Psoas muscle (tissue), 7 donors: ENCODE measurements at regions not wholly inside any gene's neighbourhood (a gene's known extent, or its start where the extent isn't known, plus 50 kb on each side); places are given as distances from the start of the nearest gene placed in this dataset.
"Not testable (repeated sequence)": the region's sequence is repeated elsewhere in the genome, so short reads cannot be mapped to it uniquely, and the experiment has no call there.

ENCODE experiments used
- ATAC-seq, 4 donors: fragments of 200-7000 bp; cut with Tn5 transposase; one replicate each; pipeline ENCODE4 v1.9.1; 2020; ENCODE audit warnings: moderate library complexity in 3 of 4, mild to moderate bottlenecking in 2 of 4
- DNase-seq, 2 donors: peaks; one replicate each; pipeline ENCODE4 v3.0.0-alpha.2; 2020
- H3K27ac ChIP-seq: fragments of 200-600 bp; one replicate; pipeline ENCODE4 v1.8.0; 2022
- H3K27me3 ChIP-seq, 3 donors: fragments of 200-600 bp in 1 of 3; one replicate each; pipeline versions ENCODE4 v1.6.1 to v1.8.0; 2013 to 2022; ENCODE audit warnings: low read length in 2 of 3, mild to moderate bottlenecking in 2 of 3, moderate library complexity in 1 of 3; ENCODE audit not compliant: insufficient read depth in 3 of 3
- H3K36me3 ChIP-seq, 2 donors: fragments of 200-600 bp in 1 of 2; one replicate each; pipeline versions ENCODE4 v1.6.1 to v1.8.0; 2013 to 2022; ENCODE audit warnings: low read depth in 1 of 2, mild to moderate bottlenecking in 1 of 2, moderate library complexity in 1 of 2; ENCODE audit not compliant: insufficient read depth in 1 of 2
- H3K4me1 ChIP-seq: fragments of 200-600 bp; one replicate; pipeline ENCODE4 v1.8.0; 2022
- H3K4me3 ChIP-seq: fragments of 200-600 bp; one replicate; pipeline ENCODE4 v1.8.0; 2022; ENCODE audit warnings: mild to moderate bottlenecking
- H3K9me3 ChIP-seq: fragments of 200-600 bp; one replicate; pipeline ENCODE4 v1.8.0; 2022
- WGBS, 3 donors: extraction: QIAGEN DNeasy Blood & Tissue Kit; methylation state at CpG; one replicate each; pipeline versions ENCODE4 v1.1.6 to v1.1.7; 2013; 5-methylcytosine and 5-hydroxymethylcytosine counted together
- intact Hi-C, 2 donors: fragments of 100-400 bp; cut with DNase I; formaldehyde crosslinking; loops; one replicate each; pipeline versions ENCODE4 v1.11.0 to v1.14.2; 2022
- TF ChIP-seq, protein P1 (sequence below): fragments of 200-600 bp; IDR thresholded peaks from one replicate; pipeline ENCODE4 v1.8.0; 2022; ENCODE audit warnings: antibody characterized with exemption
- donor health status: healthy with polysubstance abuse.
- donor health status: DM: no; HTN: no; CAD: no; lungs with moderate emphysema.
- donor health status: Bipolar disorder and iron deficiency.
- donor health status: healthy.
- donor health status: DM: yes; HTN: yes; CAD: no.
- donor health status: DM: no; HTN: no; CAD: no.
- donor health status: DM: yes; HTN: yes; CAD: no.

DNA sequence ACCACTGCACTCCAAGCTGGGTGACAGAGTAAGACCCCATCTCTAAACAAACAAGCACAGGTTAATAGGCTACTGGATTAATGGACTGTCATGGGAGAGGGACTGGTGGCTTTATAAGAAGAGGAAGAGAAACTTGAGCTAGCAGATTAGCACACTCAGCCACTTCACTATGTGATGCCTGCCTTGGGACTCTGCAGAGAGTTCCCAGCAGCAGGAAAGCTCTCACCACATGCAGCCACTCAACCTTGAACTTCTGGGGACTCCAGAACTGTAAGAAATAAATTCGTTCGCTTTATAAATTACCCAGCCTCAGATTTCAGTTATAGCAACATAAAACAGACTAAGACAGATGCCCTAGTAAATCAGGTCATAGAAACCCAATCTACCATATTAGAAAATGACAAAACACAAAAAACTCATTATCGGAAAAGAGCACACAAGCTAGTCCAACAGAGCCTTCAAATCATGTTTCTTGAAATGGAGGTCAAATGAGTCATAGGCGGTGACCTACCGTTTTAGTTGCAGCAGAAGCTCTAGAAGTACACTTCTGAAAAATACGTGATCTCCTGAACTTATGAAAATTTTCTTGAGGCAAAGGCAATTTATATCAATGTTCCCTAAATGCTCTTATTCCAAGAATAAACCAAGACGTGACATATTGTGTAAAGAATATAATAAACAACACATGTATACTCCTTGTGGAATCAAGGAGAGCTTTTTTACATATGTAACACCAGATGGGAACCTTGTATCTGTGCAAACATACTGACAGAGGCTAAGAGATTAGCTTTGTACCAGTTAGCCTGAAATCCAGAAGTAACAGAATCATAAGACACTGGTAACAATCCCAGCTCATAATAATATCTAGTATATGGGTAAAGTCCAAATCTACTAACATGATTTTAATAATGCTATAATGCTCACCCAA, 340.9 kb upstream of the SGCG start:
- no peaks in the 10 kb centered on the region for H3K4me1 ChIP-seq
- ATAC-seq (no peak), DNase-seq (no peak)
- H3K27me3 ChIP-seq: peaks cover 0 to 3% (median 0%) of the 10 kb centered on the region in 3 donors
- H3K36me3 ChIP-seq: no peaks in the 10 kb centered on the region
- WGBS, 3 donors: 80 to 82% (median 81%) methylated on average over 7 of the region's 7 CpGs
- no peak overlapping the region for H3K4me3 ChIP-seq
- no peaks in the 10 kb centered on the region for H3K9me3 ChIP-seq
- TF ChIP-seq, protein P1, sequence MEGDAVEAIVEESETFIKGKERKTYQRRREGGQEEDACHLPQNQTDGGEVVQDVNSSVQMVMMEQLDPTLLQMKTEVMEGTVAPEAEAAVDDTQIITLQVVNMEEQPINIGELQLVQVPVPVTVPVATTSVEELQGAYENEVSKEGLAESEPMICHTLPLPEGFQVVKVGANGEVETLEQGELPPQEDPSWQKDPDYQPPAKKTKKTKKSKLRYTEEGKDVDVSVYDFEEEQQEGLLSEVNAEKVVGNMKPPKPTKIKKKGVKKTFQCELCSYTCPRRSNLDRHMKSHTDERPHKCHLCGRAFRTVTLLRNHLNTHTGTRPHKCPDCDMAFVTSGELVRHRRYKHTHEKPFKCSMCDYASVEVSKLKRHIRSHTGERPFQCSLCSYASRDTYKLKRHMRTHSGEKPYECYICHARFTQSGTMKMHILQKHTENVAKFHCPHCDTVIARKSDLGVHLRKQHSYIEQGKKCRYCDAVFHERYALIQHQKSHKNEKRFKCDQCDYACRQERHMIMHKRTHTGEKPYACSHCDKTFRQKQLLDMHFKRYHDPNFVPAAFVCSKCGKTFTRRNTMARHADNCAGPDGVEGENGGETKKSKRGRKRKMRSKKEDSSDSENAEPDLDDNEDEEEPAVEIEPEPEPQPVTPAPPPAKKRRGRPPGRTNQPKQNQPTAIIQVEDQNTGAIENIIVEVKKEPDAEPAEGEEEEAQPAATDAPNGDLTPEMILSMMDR: no peak
- intact Hi-C loops: no loop called here
- H3K27ac ChIP-seq: no peak overlapping the region

DNA sequence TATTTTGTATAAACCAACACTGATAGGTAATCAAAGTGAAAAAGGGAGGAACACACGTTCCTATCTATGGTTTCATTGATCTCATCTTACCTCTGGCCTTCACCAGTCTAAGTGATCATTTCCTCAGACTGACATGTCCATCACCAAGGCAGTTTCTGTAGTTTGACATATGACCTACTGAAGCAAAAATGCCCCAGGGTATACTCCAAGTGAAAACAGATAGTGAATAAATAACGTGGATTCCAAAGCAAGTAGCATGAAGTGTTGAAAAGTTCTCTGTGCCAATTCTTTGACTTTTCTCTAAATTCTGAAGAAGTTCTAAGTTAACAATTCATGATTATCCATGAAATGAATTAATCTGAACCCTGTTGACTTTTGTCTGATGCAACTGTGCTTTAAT, 334.2 kb upstream of the SGCG start:
- Histone ChIP-seq H3K27me3 (no peaks in the 10 kb centered on the region), H3K9me3 (no peaks in the 10 kb centered on the region), H3K36me3 (no peaks in the 10 kb centered on the region), H3K4me3 (no peak overlapping the region), H3K27ac (no peak overlapping the region), H3K4me1 (no peaks in the 10 kb centered on the region)
- WGBS, 3 donors: 24 to 29% (median 29%) methylated on average over 2 of the region's 2 CpGs
- intact Hi-C loops: no loop called here
- TF ChIP-seq, protein P1: no peak
- ATAC-seq (no peak), DNase-seq (no peak)

DNA sequence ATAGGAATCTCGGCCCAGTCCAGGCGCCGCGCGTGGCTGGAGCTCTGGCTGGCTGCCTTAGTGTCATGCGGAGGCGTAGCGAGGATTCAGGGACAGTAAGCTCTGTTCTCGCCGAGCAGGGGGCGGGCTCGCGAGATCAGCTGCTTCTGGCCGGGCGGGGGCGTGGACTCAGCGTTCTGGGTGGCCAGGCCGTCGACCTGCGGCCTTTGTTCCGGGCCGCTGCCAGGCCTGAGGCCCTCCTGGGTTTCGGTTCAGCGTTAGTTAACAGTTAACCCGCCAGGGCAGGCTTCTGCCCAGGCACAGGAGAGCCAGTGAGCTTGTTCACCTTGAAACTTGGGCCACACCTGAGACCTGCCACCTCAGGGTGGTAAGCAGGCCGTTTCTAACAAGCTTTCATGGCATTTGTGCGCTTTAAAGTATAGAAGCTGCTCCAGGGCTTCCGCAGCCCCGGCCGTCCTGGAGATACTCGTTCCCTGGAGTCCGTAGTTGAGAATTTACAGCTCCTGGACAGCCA, 332.2 kb upstream of the SGCG start:
- H3K9me3 ChIP-seq: no peaks in the 10 kb centered on the region
- no peak for ATAC-seq
- H3K36me3 ChIP-seq: no peaks in the 10 kb centered on the region
- intact Hi-C loops: no loop called here
- H3K27me3 ChIP-seq: no peaks in the 10 kb centered on the region
- DNase-seq: peak in 1 of 2 donors; percentile 68
- H3K27ac ChIP-seq: no peak overlapping the region
- no peak overlapping the region for H3K4me3 ChIP-seq
- 70 to 78% (median 74%) methylated on average over 31 to 32 of the region's 32 CpGs for WGBS, 3 donors
- no peaks in the 10 kb centered on the region for H3K4me1 ChIP-seq
- TF ChIP-seq, protein P1: no peak

DNA sequence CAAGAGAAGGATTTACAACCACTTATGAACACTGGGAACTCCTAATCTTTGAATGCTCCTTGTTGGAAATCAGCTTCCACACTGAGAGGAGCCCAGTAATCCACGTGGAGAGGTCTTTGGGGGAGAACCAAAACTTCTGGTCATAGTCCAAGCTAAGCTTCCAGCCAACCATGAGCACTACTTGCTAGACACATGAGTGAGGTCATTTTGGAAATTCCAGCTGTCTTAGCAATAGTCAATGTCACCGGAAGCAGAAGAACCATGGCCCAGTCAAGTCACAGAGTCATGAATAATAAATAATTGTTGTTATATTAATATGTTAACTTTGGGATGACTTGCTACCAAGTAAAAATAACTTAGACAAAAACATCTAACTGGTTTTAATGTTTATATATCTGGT, 324.9 kb upstream of the SGCG start:
- DNase-seq (no peak), ATAC-seq (no peak)
- intact Hi-C loops: no loop called here
- H3K27ac ChIP-seq: no peak overlapping the region
- no peak overlapping the region for H3K4me3 ChIP-seq
- TF ChIP-seq, protein P1: no peak
- 50 to 62% (median 51%) methylated on average over 2 of the region's 2 CpGs for WGBS, 3 donors
- H3K27me3 ChIP-seq: no peaks in the 10 kb centered on the region
- no peaks in the 10 kb centered on the region for H3K9me3 ChIP-seq
- no peaks in the 10 kb centered on the region for H3K4me1 ChIP-seq
- no peaks in the 10 kb centered on the region for H3K36me3 ChIP-seq

DNA sequence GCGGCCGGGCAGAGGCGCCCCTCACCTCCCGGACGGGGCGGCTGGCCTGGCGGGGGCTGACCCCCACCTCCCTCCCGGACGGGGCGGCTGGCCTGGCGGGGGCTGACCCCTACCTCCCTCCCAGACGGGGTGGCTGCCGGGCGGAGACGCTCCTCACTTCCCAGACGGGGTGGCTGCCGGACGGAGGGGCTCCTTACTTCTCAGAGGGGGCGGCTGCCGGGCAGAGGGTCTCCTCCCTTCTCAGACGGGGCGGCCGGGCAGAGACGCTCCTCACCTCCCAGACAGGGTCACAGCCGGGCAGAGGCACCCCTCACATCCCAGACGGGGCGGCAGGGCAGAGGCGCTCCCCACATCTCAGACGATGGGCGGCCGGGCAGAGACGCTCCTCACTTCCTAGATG, 321.8 kb upstream of the SGCG start:
- WGBS, 3 donors: 93 to 97% (median 97%) methylated on average over 7 to 19 of the region's 32 CpGs
- H3K36me3 ChIP-seq, H3K9me3 ChIP-seq, intact Hi-C loops, DNase-seq, H3K4me1 ChIP-seq, H3K27me3 ChIP-seq, H3K27ac ChIP-seq, ATAC-seq, H3K4me3 ChIP-seq: not testable (repeated sequence)

DNA sequence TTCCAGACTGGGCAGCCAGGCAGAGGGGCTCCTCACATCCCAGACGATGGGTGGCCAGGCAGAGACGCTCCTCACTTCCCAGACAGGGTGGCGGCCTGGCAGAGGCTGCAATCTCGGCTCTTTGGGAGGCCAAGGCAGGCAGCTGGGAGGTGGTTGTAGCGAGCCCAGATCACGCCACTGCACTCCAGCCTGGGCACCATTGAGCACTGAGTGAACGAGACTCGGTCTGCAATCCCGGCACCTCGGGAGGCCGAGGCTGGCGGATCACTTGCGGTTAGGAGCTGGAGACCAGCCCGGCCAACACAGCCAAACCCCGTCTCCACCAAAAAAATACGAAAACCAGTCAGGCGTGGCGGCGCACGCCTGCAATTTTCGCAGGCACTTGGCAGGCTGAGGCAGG, 321.4 kb upstream of the SGCG start:
- H3K36me3 ChIP-seq, H3K9me3 ChIP-seq, H3K27ac ChIP-seq, H3K4me3 ChIP-seq, DNase-seq, H3K4me1 ChIP-seq, intact Hi-C loops, H3K27me3 ChIP-seq, ATAC-seq: not testable (repeated sequence)
- WGBS, 3 donors: 93 to 95% (median 94%) methylated on average over 19 to 21 of the region's 21 CpGs
